Fibroblast of lung (primary cell): ENCODE measurements at regions not wholly inside any gene's neighbourhood (a gene's known extent, or its start where the extent isn't known, plus 50 kb on each side); places are given as distances from the start of the nearest gene placed in this dataset.

Source experiments
- DNase-seq, 2 donors: peaks; one replicate each; pipeline versions ENCODE4 v3.0.0 to v3.0.0-alpha.2; 2010; ENCODE audit warnings: low read depth in 2 of 2
- H2AFZ ChIP-seq: 2 replicates; pipeline ENCODE4 v1.5.1; 2012; ENCODE audit warnings: low read length, control low read depth, inconsistent platforms
- H3K27ac ChIP-seq: 2 replicates; pipeline ENCODE4 v1.5.1; 2011; ENCODE audit warnings: low read length, control low read depth; ENCODE audit not compliant: insufficient read depth
- H3K27me3 ChIP-seq: 2 replicates; pipeline ENCODE4 v1.5.1; 2011; ENCODE audit warnings: mild to moderate bottlenecking, low read length; ENCODE audit not compliant: control insufficient read depth, insufficient read depth
- H3K36me3 ChIP-seq: 2 replicates; pipeline ENCODE4 v1.5.1; 2011; ENCODE audit warnings: low read length; ENCODE audit not compliant: control insufficient read depth, insufficient read depth
- H3K4me1 ChIP-seq: 2 replicates; pipeline ENCODE4 v1.5.1; 2011; ENCODE audit warnings: low read length; ENCODE audit not compliant: control insufficient read depth, insufficient read depth; ENCODE audit errors: extremely low read depth
- H3K4me2 ChIP-seq: 2 replicates; pipeline ENCODE4 v1.5.1; 2011; ENCODE audit warnings: low read length, control low read depth; ENCODE audit not compliant: insufficient read depth; ENCODE audit errors: extremely low read depth
- H3K4me3 ChIP-seq, 4 experiments: fragments of 200-600 bp in 1 of 4; sonication (generic) in 1 of 4; replicated peaks in 1 of 4; 2 replicates each; pipeline ENCODE4 v1.5.1; 2011 to 2016; ENCODE audit warnings: low read length in 4 of 4, low read depth in 3 of 4, mild to moderate bottlenecking in 3 of 4, control low read depth in 2 of 4, inconsistent platforms in 1 of 4, mixed read lengths in 1 of 4; ENCODE audit not compliant: insufficient read depth in 1 of 4; ENCODE audit errors: control extremely low read depth in 1 of 4
- H3K79me2 ChIP-seq: 2 replicates; pipeline ENCODE4 v1.5.1; 2012; ENCODE audit warnings: mild to moderate bottlenecking, low read length, inconsistent platforms; ENCODE audit not compliant: control insufficient read depth, insufficient read depth
- H3K9ac ChIP-seq: 2 replicates; pipeline ENCODE4 v1.5.1; 2011; ENCODE audit warnings: mild to moderate bottlenecking, low read length, control low read depth; ENCODE audit not compliant: insufficient read depth
- H3K9me3 ChIP-seq: 2 replicates; pipeline ENCODE4 v1.5.1; 2012; ENCODE audit warnings: low read depth, low read length; ENCODE audit not compliant: control insufficient read depth, insufficient read depth
- H4K20me1 ChIP-seq: 2 replicates; pipeline ENCODE4 v1.5.1; 2011; ENCODE audit warnings: low read length; ENCODE audit not compliant: control insufficient read depth, insufficient read depth; ENCODE audit errors: extremely low read depth
- EZH2 ChIP-seq: IDR thresholded peaks from 2 replicates; pipeline ENCODE4 v1.5.1; 2012; ENCODE audit warnings: low read length, control low read depth, mild to moderate bottlenecking; ENCODE audit errors: missing control alignments
- TF ChIP-seq, protein P1 (sequence below), 2 donors: IDR thresholded peaks in 1 of 2; conservative IDR thresholded peaks in 1 of 2; 1 replicate in 1 of 2; 2 replicates in 1 of 2; pipeline ENCODE4 v1.5.1; 2011 to 2012; ENCODE audit warnings: low read length in 2 of 2, control low read depth in 1 of 2, inconsistent platforms in 1 of 2, low read depth in 1 of 2, mild to moderate bottlenecking in 1 of 2

DNA sequence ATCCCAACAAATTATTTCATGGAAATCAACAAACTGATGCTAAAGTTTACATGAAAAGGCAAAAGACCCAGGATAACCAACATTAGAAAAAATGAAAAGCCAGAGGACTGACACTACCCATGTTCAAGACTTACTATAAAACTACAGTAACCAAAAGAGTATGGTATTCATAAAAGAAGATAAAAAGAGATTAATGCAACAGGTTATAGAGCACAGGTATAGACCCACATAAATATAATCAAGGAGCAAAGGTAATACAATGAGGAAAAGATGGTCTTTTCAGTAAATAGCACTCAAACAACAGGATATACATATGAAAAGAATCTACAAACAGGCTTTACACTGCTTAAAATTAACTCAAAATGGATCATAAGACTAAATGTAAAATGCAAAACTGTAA is 1342.7 kb downstream of the UQCRFS1 start:
- Histone ChIP-seq H2AFZ (no peak overlapping the region), H3K9ac (no peak overlapping the region), H4K20me1 (no peaks in the 10 kb centered on the region), H3K4me1 (no peaks in the 10 kb centered on the region), H3K9me3 (no peaks in the 10 kb centered on the region), H3K4me3 (no peak overlapping the region), H3K27me3 (no peaks in the 10 kb centered on the region), H3K27ac (no peak overlapping the region), H3K79me2 (no peaks in the 10 kb centered on the region), H3K36me3 (no peaks in the 10 kb centered on the region), H3K4me2 (no peak overlapping the region)
- TF ChIP-seq, protein P1, sequence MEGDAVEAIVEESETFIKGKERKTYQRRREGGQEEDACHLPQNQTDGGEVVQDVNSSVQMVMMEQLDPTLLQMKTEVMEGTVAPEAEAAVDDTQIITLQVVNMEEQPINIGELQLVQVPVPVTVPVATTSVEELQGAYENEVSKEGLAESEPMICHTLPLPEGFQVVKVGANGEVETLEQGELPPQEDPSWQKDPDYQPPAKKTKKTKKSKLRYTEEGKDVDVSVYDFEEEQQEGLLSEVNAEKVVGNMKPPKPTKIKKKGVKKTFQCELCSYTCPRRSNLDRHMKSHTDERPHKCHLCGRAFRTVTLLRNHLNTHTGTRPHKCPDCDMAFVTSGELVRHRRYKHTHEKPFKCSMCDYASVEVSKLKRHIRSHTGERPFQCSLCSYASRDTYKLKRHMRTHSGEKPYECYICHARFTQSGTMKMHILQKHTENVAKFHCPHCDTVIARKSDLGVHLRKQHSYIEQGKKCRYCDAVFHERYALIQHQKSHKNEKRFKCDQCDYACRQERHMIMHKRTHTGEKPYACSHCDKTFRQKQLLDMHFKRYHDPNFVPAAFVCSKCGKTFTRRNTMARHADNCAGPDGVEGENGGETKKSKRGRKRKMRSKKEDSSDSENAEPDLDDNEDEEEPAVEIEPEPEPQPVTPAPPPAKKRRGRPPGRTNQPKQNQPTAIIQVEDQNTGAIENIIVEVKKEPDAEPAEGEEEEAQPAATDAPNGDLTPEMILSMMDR (conservative IDR thresholded peaks at IDR 0.05 in 1 of 2, IDR thresholded peaks at IDR 0.05 in 1 of 2; ENCODE audit: low read depth in 1 of 2, low read length in 2 of 2), result no peak
- no peak for TF ChIP-seq EZH2
- no peak for DNase-seq

DNA sequence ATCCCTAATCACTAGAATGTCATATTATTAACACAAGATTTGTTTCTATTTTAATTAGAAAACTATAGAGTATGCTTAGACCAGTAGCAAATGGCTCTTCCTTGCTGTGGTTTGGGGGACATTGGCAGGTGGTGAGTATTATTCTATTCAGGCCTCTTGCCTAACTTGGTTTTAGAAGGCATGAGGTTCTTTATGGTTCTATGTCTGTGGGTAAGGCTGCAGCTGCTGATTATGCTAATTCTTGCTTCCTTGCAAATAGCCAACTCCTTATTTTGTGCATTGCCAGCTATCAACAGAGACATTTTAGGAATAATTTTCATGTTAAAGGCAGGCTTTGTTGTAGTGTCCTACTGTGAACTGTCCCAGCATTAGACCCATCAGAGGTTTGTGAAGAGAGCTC is 1344.9 kb downstream of the UQCRFS1 start:
- TF ChIP-seq EZH2, result no peak
- TF ChIP-seq, protein P1 (conservative IDR thresholded peaks at IDR 0.05 in 1 of 2, IDR thresholded peaks at IDR 0.05 in 1 of 2; ENCODE audit: low read depth in 1 of 2, low read length in 2 of 2), result no peak
- Histone ChIP-seq H3K9me3 (no peaks in the 10 kb centered on the region), H4K20me1 (no peaks in the 10 kb centered on the region), H3K27ac (no peak overlapping the region), H3K36me3 (no peaks in the 10 kb centered on the region), H3K9ac (no peak overlapping the region), H2AFZ (no peak overlapping the region), H3K27me3 (no peaks in the 10 kb centered on the region), H3K79me2 (no peaks in the 10 kb centered on the region), H3K4me3 (no peak overlapping the region), H3K4me1 (no peaks in the 10 kb centered on the region), H3K4me2 (no peak overlapping the region)
- DNase-seq, result no peak

- TF ChIP-seq EZH2, result no peak
- TF ChIP-seq, protein P1 (conservative IDR thresholded peaks at IDR 0.05 in 1 of 2, IDR thresholded peaks at IDR 0.05 in 1 of 2; ENCODE audit: low read depth in 1 of 2, low read length in 2 of 2), result no peak
- DNase-seq, result no peak
- no peaks in the 10 kb centered on the region for H4K20me1 ChIP-seq
- no peak overlapping the region for H3K9ac ChIP-seq
- no peak overlapping the region for H3K4me2 ChIP-seq
- no peaks in the 10 kb centered on the region for H3K4me1 ChIP-seq
- no peaks in the 10 kb centered on the region for H3K36me3 ChIP-seq
- H3K27me3 ChIP-seq, result no peaks in the 10 kb centered on the region
- H3K27ac ChIP-seq, result no peak overlapping the region
- H3K4me3 ChIP-seq, result no peak overlapping the region
- no peak overlapping the region for H2AFZ ChIP-seq
- H3K9me3 ChIP-seq, result no peaks in the 10 kb centered on the region
- H3K79me2 ChIP-seq, result no peaks in the 10 kb centered on the region
These were observed 1346.8 kb downstream of the UQCRFS1 start for GRCh38 chr19:27865927-27866777.
